HG03196 (cell line): ENCODE measurements at regions not wholly inside any gene's neighbourhood (a gene's known extent, or its start where the extent isn't known, plus 50 kb on each side); places are given as distances from the start of the nearest gene placed in this dataset.

Source experiments
- ATAC-seq: cut with Tn5 transposase; IDR thresholded peaks from one replicate; pipeline ENCODE4 v1.9.1; 2021; ENCODE audit not compliant: unreplicated experiment

DNA sequence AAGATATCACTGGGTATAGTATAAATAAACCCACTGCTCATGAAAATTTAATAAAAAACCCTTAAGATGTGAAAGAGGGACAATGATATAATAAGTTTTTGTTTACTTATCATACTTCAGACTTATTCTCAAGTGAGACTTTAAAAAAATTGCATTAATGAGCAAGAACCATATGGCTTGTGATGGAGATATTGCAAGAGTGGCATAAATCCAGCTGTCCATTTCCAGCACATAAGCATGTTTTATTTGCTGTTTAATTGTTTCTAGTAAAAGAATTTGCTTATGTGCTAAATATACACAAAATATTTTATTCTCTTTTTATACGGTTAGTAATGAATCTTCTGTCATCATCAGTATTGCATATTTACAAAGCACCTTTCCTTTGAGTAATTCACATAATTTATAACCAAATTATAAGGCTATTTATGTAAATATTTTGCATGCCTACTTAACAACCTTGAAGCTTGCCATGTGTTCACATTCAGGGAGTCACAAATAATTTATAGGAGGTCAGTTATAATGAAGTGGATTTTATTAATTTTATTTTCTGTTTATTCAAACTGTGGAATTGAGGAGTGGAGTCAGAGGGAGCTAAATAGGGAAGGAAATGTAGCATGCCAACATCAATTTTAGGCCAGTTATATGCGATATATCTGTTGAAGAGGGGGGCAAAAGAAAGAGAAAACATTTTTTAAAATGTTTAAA is 318.5 kb upstream of the CWC22 start:
- ATAC-seq = no peak

DNA sequence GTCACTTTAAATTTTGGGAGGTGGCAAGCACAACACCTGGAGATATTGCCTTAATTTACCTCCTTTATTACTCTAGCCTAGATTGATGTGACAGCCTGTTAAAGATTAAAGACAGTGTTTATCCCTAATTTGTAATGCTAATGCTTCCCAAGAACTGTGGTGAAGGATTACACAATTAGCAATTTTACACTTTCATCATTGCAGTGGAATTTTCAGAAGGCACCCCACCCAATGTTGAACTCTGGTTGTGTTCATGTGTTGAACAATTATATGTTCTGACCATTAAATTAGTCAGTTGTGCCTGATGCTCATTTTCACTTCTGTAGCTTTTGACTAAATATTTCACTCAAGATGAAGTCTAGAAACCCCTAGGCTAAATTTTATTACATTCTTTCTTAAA is 317.1 kb upstream of the CWC22 start:
- ATAC-seq = no peak

DNA sequence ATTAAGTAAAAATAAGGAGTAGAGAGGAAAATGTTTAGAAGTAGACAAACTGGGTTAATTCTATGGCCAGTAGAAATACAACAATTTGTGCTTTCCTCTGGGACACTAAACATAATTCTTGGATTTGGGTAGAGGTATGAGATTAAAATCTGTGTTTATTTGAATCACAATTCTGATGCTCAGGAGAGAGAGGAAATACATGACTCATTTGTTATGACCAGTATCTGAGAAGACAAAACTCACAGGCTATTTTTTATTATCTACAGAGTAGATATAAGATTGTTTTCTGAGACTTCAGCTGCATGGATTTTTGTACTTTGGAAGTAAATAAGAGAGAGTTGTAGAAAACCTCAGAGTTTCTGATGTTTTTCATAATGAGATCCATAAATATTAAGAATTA is 315.7 kb upstream of the CWC22 start:
- no peak for ATAC-seq

DNA sequence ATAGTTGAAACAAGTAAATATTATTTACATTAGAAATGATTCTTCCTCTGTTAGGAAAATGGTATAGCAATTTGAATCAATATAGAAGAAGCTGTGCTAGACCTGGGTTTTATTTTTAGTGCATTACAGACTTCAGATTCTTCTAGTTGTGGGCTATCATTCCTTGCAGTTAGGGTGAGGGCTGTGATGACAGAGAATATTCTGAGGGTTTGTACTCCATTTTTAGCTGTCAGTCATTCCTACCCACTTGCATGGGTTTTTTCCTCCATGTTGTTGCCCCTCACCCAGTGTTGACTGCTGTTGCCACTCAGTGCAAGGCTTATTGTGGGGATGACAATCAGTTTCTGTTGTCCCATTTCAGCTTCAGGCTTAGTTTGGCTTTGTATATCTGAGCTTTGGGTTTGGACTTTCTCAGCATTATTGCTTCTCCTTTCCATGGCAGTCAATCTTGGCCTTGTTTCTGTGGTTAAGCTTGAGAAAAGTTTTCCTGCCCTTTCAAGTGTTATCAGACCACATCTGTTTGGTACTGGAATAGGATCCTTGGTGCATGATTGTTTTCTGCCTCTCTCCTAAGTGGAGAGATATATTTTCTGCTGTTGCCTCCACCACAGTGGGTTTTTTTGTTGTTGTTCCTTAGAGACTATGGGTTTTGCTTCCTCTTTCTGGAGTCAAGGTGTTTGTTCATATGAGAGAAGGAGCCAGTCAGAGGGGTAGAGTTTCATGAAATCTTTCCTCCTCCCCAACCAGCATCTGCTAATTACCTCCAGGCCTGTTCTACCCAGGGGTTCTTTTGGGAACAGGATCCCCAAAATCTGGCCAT is 312.7 kb upstream of the CWC22 start:
- ATAC-seq = no peak

DNA sequence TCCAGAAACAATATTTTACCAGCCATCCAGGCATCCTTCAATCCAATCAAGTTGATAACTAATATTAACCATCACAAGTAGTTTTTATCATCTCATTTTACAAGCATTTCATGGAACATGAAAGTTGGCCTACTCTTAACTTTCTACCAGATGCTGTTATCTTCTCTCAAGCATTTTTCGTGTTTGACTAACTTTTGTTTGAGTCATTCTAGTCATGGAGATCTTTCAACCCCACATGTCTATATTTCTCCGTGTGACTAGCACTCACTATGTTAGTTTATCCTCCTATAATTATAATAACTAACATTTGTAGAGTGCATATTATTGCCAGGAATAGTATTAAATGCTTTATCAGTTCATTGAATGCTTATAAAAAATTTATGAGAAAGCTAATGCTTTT is 307.0 kb upstream of the CWC22 start:
- no peak for ATAC-seq

DNA sequence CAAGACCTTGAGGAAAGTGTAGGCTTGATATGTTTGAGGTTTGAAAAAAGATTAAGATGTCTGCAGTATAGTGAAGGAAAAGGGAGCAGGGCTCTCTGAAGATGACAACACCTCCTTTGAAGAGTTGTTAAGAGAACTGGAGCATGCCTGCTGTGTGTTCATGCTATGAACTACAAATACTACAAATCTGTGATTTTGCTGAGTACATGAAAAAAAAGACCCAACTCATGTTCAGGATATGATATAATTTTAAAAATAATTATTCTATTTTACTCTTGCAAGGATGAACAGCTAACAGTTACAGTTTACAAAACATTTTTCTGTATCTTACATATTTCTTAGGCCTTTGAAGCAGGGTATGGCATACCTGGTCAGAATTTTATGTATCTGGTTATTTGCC is 305.4 kb upstream of the CWC22 start:
- ATAC-seq = no peak

DNA sequence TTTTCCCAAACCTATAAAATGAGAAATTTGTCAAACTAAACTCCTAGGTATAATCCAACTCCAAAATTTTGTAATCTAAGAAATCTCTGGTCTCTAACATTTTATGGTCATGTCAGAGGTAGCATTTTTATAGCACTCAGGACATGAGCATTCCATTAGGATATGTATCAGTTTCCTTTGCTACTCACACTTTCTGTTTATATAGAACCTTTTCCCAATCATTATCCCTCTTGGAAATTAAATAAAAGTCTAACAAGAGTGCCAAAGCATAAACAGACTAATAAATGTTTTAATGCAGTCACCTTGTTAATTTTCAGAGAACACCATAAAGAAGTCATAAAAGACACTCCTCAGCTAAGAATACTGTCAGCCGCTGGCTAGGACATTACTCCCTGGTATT is 300.0 kb upstream of the CWC22 start:
- ATAC-seq = no peak

DNA sequence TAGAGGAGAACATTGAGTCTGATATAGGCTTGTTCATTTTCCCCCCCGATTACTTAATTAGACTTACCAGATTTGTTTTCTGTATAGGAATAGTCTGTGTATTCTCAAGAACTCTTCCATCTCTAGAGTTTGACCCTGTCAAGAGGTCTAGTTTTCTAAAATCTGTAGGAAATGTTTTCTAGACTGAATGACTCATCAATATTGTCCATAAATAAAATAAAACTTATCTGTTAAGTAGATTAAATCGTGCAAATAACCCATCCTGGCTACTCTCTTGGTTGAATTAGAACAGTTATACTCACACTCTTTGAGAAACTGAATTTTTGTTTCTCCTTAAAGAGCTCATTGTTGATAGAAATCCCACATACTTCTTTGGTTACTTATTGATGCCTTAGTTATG is 299.2 kb upstream of the CWC22 start:
- ATAC-seq = no peak

DNA sequence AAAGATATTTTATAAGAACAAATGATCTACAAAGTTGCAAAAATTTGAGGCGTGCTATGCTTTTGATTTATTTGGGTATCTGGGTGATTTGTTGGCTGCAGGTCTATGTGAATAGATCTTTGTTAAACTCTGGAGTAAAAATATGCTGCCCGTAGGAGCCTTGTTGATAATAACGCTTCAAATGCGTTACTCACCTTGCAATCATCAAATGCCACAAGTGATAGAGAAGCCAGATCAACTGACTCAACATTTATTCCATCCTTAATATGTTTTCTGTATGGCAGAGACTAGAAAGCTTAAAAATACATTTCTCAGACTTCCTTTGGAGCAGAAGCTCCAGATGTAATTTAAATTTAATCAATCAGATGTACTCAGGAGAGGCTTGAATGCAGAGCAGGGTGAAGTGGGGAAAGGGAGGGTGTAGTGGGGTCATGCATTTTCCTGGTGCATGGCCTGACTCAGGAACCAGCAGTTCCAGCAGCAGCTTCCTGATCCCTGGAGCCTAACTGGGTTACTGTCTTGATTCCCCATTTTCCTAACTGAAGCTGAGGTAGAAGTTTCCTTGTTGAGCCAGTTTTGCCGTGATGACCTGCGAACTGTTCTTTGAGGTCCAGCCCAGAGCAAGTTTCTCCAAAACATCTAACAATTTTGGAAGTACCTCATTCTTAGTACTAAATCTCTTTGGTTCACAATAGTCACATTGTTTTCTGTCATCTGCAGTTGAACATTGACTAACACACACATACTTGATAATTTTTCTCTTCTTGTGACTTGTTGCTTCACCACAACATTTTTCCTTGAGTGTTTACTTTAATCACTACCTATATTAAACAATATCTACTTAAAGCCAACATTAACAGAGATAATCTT is 284.7 kb upstream of the CWC22 start:
- no peak for ATAC-seq

DNA sequence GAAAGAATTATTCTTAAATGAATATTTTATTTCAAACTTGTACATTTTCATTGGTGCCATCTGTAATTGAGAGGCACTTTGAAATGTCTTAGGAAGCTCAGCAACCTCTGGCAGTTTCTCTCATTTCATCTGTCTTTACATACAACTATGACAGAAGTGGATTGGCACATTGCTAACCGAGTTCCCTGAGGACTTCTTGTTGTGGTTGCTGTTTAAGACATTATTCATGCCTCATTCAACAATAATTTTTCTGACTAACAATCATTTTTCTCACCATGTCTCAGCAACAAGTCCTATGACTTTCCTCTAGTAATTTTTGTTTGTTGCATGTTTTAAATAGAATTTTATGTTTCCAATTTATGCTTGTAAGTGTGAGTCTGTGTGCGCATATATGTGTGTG is 284.0 kb upstream of the CWC22 start:
- no peak for ATAC-seq

DNA sequence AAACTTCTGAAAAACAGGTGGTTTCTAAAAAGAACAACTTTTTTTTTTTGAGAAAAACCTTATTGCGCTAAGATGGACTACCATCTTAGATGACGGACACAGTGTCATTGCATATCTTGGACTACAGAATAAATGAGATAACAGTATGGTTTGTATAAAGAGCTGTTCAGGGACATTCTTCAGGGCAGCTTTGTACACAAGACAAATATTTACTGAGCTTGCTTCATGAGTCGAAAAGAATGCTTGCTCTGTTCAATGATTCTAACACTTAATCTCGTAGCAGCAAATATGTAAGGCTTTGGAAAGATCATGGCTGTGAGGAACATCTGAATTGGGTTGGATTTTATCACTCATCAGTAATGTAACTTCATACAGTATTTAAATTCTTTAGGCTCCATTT is 282.5 kb upstream of the CWC22 start:
- ATAC-seq = no peak

DNA sequence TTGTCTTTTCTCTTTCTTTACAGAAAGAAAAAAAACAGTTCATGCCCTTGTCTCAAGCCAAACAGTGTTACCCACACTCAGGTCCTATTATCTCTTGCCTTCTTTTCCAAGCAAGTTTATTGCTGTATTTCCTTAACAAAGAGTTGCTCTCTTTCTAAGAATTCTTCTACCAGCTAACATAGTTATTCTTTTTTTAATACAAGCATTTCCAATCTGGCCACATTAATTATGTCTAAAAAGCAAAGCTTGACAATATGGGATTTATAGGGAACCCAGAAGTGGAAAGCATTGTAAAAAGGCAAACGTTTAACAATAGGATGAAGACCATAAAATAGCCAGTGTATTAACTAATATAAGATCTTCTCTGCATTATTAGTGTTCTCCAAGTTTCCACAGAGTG is 272.5 kb upstream of the CWC22 start:
- ATAC-seq = no peak

DNA sequence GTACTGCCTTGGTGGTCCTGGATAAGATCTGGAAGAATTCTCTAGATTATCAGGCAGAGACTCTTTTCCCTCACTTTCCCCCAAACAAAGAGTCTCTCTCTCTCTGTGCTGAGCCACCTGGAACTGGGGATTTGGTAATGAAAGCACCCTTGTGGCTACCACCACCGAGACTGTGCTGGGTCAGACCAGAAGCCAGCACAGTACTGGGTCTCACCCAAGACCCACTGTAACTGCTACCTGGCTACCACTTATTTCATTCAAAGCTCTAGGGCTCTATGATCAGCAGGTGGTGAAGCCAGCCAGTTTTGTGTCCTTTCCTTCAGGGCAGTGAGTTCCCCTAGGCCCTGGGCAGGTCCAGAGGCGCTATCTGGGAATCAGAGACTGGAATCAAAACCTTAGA is 269.6 kb upstream of the CWC22 start:
- no peak for ATAC-seq

DNA sequence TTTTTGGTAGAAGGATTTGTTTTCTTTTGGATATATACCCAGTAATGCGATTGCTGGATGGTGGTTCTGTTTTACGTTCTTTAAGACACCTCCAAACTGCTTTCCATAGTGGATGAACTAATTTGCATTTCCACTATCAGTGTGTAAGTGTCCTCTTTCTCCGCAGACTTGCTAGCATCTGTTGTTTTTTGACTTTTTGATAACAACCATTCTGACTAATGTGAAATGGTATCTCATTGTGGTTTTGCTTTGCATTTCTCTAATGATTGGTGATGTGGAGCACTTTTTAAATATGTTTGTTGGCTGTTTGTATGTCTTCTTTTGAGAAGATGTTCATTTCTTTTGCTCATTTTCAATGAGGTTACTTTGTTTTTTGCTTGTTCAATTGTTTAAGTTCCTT is 260.9 kb upstream of the CWC22 start:
- ATAC-seq = no peak

DNA sequence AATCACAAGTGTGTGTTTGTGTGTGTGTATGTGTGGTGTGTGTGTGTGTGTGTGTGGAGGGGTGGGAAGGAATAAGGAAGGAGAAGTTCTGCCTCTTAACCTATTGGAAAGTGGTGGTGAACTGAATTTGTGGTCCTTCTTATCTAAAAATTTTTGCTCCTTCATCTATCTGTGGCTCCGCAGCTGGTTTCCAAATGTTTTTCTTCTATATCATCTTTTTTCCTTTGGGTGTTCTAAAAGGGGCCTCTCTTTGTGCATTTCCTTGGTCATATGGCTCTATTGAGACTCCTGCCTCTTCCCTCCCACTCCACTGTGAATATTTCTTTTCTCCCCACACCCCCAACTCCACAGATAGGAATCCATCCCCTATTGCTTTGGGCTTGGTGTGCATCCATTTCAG is 254.9 kb upstream of the CWC22 start:
- ATAC-seq = no peak

DNA sequence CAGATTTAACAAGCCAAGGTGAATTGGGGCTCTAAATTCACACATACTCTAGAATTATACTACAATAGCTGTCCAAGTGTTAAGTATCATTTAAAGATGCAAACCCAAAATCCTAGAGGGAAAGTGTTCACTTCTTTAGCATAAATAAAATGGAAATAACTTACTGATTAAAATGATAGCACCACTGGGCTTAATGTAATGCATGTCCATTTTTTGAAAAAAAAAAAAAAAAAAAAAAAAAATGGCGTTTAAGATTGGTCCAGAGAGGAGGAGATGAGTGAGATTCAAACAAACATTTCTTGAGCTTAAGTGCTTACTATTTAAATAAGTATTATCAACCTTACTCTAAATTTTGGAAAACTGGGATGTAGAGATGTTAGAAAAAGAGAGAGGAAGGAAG is 251.5 kb upstream of the CWC22 start:
- ATAC-seq = no peak

DNA sequence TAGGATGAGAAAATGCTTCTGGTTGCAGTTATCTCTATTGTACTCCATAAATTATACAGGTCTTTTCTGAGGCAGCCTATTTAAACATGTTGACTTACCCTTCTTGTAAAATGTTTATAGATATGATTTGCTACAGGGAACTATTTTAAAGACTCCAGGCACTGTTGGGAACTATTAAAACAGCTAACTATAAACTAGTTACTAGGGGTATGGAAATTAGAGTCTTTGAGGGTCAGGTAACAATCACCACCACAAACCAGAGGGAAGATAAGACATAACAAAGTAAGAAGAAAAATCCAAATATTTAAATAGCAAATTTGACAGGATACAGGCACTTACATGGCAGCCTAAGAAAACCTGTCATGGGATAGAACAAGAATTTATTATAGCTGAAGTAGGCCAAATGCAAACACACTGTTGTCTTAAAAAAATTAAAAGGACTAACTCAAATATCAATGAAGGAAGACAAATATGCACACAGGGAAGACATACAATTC is 251.0 kb upstream of the CWC22 start:
- no peak for ATAC-seq

DNA sequence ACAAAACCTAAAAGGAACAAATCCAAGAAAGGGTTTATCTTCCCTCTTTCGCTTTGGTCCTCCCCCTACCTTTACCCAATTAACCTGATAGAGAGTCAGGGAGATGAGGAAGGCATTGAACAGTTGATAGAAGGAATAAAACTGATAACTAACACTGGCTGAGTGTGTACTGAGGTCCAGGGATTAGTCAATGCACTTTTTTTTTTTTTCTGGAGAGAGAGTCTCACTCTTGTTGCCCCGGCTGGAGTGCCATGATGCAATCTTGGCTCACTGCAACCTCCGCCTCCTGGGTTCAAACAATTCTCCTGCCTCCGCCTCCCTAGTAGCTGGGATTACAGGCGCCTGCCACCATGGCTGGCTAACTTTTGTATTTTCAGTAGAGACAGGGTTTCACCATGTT is 250.2 kb upstream of the CWC22 start:
- no peak for ATAC-seq

DNA sequence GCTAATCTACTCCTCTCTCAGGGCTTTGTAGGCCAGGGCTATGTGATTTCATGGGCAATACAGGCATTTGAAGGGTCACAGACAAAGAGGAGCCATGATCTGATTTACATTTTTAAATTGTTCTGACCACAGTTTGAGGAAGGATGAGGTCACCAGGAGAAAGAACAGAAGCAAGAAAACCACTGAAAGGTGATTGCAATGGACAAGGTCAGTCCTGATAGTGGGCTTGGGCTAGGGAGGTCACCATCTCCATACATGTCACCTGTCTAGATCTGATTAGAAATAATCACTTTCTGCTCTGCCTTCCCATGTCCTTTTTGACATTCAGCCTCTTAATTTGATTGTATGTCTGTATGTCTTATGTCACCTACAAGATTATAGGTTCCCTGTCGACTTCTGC is 248.9 kb upstream of the CWC22 start:
- ATAC-seq = no peak

DNA sequence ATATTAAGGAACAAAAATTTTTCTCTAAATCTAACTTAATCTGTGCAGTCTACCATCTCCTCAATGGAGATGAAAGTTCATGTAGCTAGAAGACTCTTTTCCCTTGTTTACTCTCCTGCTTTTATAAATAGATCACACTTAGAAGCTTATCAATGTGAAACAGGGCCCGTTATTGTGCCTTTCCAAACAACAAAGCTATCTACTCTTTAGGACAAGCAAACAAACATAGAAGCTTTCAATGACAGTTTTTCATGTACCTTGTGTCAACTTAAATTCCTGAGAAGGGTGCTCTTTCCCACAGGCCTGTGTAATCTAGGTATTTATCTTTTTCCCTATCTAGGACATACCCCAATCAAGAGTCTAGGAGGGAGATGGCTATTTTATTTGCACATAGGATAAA is 247.8 kb upstream of the CWC22 start:
- ATAC-seq = no peak

DNA sequence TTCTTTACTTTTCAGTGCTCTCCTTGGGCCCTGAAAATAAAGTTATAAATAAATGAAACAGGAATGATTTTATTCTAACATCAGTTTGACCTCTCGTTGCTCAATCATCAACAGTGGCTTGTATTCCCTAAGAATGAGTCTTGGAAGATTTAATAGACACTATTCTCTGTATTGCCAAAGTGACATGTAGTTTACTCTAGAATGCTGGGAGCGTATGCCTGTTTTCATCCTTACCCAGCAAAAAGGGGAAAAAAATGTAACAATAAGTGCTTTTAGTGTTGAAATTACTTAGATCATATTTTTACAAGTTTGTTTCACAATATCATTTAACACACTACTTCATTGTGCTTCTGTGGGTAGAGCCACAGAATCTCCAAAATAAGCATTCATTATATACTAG is 240.6 kb upstream of the CWC22 start:
- no peak for ATAC-seq

DNA sequence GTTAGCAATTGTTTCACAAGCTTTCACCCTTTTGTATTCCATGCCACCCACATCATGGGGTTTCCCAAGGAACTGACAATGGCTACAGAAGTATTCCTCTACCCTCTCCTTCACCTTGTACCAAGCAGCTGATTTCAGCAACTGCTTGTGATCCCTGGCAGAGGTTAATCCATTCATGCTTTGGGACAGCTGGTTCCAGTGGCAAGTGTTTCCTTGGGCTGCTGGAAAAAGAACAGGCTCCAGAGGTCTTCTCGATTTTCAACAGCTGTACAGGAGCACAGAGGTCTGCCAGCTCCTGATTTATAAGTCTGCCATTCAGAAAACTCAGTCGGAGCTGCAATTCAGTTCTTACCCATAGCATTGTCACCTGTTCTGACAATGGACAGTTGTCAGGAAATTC is 239.2 kb upstream of the CWC22 start:
- no peak for ATAC-seq
